Loucy (cell line): ENCODE measurements at regions not wholly inside any gene's neighbourhood (a gene's known extent, or its start where the extent isn't known, plus 50 kb on each side); places are given as distances from the start of the nearest gene placed in this dataset.

Experiments used
- H2AFZ ChIP-seq: fragments of 200-600 bp; sonication (generic); 2 replicates; pipeline ENCODE4 v1.6.0; 2016; ENCODE audit warnings: antibody characterized with exemption, mild to moderate bottlenecking, low read length, moderate library complexity
- H3F3A ChIP-seq: fragments of 200-600 bp; 2 replicates; pipeline ENCODE4 v1.6.0; 2016; ENCODE audit warnings: antibody characterized with exemption, low read depth, mild to moderate bottlenecking
- H3K27me3 ChIP-seq: fragments of 200-600 bp; sonication (generic); 2 replicates; pipeline ENCODE4 v1.6.1; 2014; ENCODE audit warnings: low read length, mild to moderate bottlenecking; ENCODE audit not compliant: insufficient read depth, poor library complexity, severe bottlenecking
- H3K36me3 ChIP-seq: fragments of 200-600 bp; sonication (generic); 2 replicates; pipeline ENCODE4 v1.6.1; 2016; ENCODE audit warnings: low read length; ENCODE audit not compliant: insufficient read depth
- H3K4me1 ChIP-seq: fragments of 200-600 bp; sonication (generic); 2 replicates; pipeline ENCODE4 v1.5.1; 2014; ENCODE audit warnings: low read length, mild to moderate bottlenecking; ENCODE audit not compliant: insufficient read depth, poor library complexity, severe bottlenecking
- H3K4me2 ChIP-seq: fragments of 200-600 bp; sonication (generic); 2 replicates; pipeline ENCODE4 v1.6.0; 2014; ENCODE audit warnings: antibody characterized with exemption, low read length, low read depth, mild to moderate bottlenecking; ENCODE audit not compliant: poor library complexity, severe bottlenecking
- H3K4me3 ChIP-seq: fragments of 200-600 bp; sonication (generic); 2 replicates; pipeline ENCODE4 v1.5.1; 2014; ENCODE audit warnings: low read length, mild to moderate bottlenecking, mixed read lengths; ENCODE audit not compliant: poor library complexity, severe bottlenecking
- H3K79me2 ChIP-seq: fragments of 200-600 bp; sonication (generic); 2 replicates; pipeline ENCODE4 v1.6.1; 2014; ENCODE audit warnings: low read length; ENCODE audit not compliant: insufficient read depth
- H3K9ac ChIP-seq: fragments of 200-600 bp; sonication (generic); 2 replicates; pipeline ENCODE4 v1.6.0; 2014; ENCODE audit warnings: mild to moderate bottlenecking, low read depth, low read length, moderate library complexity; ENCODE audit not compliant: poor library complexity, severe bottlenecking
- H3K9me2 ChIP-seq: fragments of 200-600 bp; sonication (generic); replicated peaks from 2 replicates; pipeline ENCODE4 v1.6.1; 2016; ENCODE audit warnings: low read depth, low read length, mixed read lengths
- H3K9me3 ChIP-seq: fragments of 200-600 bp; sonication (generic); 2 replicates; pipeline ENCODE4 v1.6.1; 2014; ENCODE audit warnings: mild to moderate bottlenecking, antibody characterized with exemption, low read length, low read depth; ENCODE audit not compliant: insufficient read depth
- H4K20me1 ChIP-seq: fragments of 200-600 bp; sonication (generic); 2 replicates; pipeline ENCODE4 v1.6.0; 2014; ENCODE audit warnings: antibody characterized with exemption, low read length, mild to moderate bottlenecking; ENCODE audit not compliant: insufficient read depth, poor library complexity, severe bottlenecking
- EZH2phosphoT487 ChIP-seq: fragments of 200-600 bp; IDR thresholded peaks from 2 replicates; pipeline ENCODE4 v1.6.1; 2018; ENCODE audit warnings: antibody characterized with exemption, mild to moderate bottlenecking, moderate library complexity, borderline replicate concordance
- TF ChIP-seq, protein P1 (sequence below): fragments of 200-600 bp; sonication (generic); conservative IDR thresholded peaks from 2 replicates; pipeline ENCODE4 v1.5.1; 2014; ENCODE audit warnings: mild to moderate bottlenecking, antibody characterized with exemption, low read length

DNA sequence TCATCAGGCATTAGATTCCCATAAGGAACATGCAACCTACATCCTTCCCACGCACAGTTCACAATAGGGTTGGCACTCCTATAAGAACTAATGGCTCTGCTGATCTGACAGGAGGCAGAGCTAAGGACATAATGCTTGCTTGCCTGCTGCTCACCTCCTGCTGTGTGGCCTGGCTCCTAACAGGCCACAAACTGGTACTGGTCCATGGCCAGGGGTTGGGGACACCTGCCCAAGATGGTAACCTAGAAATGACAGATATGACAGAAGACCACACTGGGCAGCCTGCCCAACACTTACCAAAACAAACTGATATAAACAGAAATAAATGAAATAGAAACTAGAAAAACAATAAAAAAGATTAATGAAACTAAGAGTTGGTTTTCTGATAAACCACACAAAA lies 325.6 kb downstream of the SEC23A start:
- H3K4me1 ChIP-seq: no peaks in the 10 kb centered on the region
- H4K20me1 ChIP-seq: no peaks in the 10 kb centered on the region
- no peak overlapping the region for H3K9ac ChIP-seq
- no peaks in the 10 kb centered on the region for H3K9me2 ChIP-seq
- no peaks in the 10 kb centered on the region for H3K27me3 ChIP-seq
- no peaks in the 10 kb centered on the region for H3F3A ChIP-seq
- no peaks in the 10 kb centered on the region for H3K36me3 ChIP-seq
- no peak overlapping the region for H3K4me2 ChIP-seq
- no peaks in the 10 kb centered on the region for H3K79me2 ChIP-seq
- TF ChIP-seq EZH2phosphoT487: no peak
- TF ChIP-seq, protein P1, sequence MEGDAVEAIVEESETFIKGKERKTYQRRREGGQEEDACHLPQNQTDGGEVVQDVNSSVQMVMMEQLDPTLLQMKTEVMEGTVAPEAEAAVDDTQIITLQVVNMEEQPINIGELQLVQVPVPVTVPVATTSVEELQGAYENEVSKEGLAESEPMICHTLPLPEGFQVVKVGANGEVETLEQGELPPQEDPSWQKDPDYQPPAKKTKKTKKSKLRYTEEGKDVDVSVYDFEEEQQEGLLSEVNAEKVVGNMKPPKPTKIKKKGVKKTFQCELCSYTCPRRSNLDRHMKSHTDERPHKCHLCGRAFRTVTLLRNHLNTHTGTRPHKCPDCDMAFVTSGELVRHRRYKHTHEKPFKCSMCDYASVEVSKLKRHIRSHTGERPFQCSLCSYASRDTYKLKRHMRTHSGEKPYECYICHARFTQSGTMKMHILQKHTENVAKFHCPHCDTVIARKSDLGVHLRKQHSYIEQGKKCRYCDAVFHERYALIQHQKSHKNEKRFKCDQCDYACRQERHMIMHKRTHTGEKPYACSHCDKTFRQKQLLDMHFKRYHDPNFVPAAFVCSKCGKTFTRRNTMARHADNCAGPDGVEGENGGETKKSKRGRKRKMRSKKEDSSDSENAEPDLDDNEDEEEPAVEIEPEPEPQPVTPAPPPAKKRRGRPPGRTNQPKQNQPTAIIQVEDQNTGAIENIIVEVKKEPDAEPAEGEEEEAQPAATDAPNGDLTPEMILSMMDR: no peak
- no peak overlapping the region for H2AFZ ChIP-seq
- H3K9me3 ChIP-seq: no peaks in the 10 kb centered on the region
- H3K4me3 ChIP-seq: no peak overlapping the region

DNA sequence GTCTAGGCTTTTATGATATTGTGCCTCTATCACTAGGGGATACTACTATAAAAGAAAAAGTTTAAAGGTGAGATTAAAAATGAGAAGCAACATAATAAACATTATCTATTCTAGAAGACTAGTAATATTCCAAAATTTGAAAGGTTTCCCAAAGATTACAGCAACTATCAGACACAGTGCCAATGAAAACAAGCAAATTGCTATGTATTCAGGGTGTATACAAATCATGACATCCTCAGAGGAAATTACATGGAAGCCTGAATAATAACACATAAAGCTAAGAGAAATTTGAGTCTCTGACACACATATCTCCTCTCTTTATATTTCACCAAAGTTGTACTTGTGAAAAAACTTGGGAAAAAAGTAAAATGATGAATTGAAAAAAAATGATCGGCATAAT lies 327.0 kb downstream of the SEC23A start:
- H3K27me3 ChIP-seq: no peaks in the 10 kb centered on the region
- no peak overlapping the region for H2AFZ ChIP-seq
- TF ChIP-seq EZH2phosphoT487: no peak
- TF ChIP-seq, protein P1: no peak
- no peak overlapping the region for H3K9ac ChIP-seq
- no peaks in the 10 kb centered on the region for H3K36me3 ChIP-seq
- H3K4me1 ChIP-seq: no peaks in the 10 kb centered on the region
- H3K4me3 ChIP-seq: no peak overlapping the region
- H4K20me1 ChIP-seq: no peaks in the 10 kb centered on the region
- H3F3A ChIP-seq: no peaks in the 10 kb centered on the region
- no peaks in the 10 kb centered on the region for H3K9me2 ChIP-seq
- no peaks in the 10 kb centered on the region for H3K79me2 ChIP-seq
- no peak overlapping the region for H3K4me2 ChIP-seq
- no peaks in the 10 kb centered on the region for H3K9me3 ChIP-seq

DNA sequence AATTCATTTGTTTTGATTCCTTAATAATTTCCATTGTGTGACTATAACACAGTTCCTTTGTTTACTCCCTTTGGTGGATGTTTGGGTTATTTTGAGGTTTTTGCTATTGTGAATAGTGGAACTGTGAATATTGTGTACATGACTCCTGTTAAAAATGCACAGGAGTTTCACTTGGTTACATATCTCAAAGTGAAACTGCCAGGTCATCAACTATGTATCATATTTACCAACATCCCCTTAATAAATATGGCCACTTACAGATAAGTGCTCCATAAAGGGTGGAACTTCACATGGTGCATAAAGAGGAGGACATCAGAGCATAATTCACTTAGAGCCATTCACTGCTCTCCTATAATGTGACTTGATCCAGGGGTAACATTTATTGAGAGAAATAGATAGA lies 328.9 kb downstream of the SEC23A start:
- H3K9me2 ChIP-seq: no peaks in the 10 kb centered on the region
- H2AFZ ChIP-seq: no peak overlapping the region
- no peaks in the 10 kb centered on the region for H3K4me1 ChIP-seq
- H3K36me3 ChIP-seq: no peaks in the 10 kb centered on the region
- no peaks in the 10 kb centered on the region for H3F3A ChIP-seq
- no peak overlapping the region for H3K9ac ChIP-seq
- no peak overlapping the region for H3K4me2 ChIP-seq
- H4K20me1 ChIP-seq: no peaks in the 10 kb centered on the region
- H3K9me3 ChIP-seq: no peaks in the 10 kb centered on the region
- no peaks in the 10 kb centered on the region for H3K79me2 ChIP-seq
- TF ChIP-seq, protein P1: no peak
- no peak for TF ChIP-seq EZH2phosphoT487
- H3K27me3 ChIP-seq: no peaks in the 10 kb centered on the region
- no peak overlapping the region for H3K4me3 ChIP-seq
